ENCODE measurements at regions not wholly inside any gene's neighbourhood (a gene's known extent, or its start where the extent isn't known, plus 50 kb on each side); places are given as distances from the start of the nearest gene placed in this dataset.

- TF ChIP-seq, protein P1, sequence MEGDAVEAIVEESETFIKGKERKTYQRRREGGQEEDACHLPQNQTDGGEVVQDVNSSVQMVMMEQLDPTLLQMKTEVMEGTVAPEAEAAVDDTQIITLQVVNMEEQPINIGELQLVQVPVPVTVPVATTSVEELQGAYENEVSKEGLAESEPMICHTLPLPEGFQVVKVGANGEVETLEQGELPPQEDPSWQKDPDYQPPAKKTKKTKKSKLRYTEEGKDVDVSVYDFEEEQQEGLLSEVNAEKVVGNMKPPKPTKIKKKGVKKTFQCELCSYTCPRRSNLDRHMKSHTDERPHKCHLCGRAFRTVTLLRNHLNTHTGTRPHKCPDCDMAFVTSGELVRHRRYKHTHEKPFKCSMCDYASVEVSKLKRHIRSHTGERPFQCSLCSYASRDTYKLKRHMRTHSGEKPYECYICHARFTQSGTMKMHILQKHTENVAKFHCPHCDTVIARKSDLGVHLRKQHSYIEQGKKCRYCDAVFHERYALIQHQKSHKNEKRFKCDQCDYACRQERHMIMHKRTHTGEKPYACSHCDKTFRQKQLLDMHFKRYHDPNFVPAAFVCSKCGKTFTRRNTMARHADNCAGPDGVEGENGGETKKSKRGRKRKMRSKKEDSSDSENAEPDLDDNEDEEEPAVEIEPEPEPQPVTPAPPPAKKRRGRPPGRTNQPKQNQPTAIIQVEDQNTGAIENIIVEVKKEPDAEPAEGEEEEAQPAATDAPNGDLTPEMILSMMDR (IDR thresholded peaks at IDR 0.05 in 8 of 11, conservative IDR thresholded peaks at IDR 0.05 in 3 of 11), result no peak
- TF ChIP-seq POLR2AphosphoS5 (IDR thresholded peaks at IDR 0.05), result no peak
- TF ChIP-seq POLR2A (IDR thresholded peaks at IDR 0.05), result no peak
- no peak for DNase-seq
- Histone ChIP-seq H3K27ac (no peak overlapping the region), H3K9me3 (peaks cover 0 to 2% (median 0%) of the 10 kb centered on the region in 8 donors), H3K36me3 (no peaks in the 10 kb centered on the region), H3K27me3 (replicated peaks in 1 of 7) (no peaks in the 10 kb centered on the region), H3K4me3 (no peak overlapping the region), H3K4me1 (peaks cover 0 to 24% (median 6%) of the 10 kb centered on the region in 6 donors)
- WGBS, 5 donors, result 55 to 87% (median 68%) methylated on average over 1 of the region's 1 CpG
- intact Hi-C loops (cut with DNase I; ENCODE audit: low total_unique reads), result no loop called here
Measured at GRCh38 chr4:123248085-123248659, 148.4 kb upstream of the SPRY1 start.

GRCh38 chr4:123249821-123250220 is 146.8 kb upstream of the SPRY1 start:
- intact Hi-C loops (cut with DNase I; ENCODE audit: low total_unique reads), result no loop called here
- TF ChIP-seq, protein P1 (IDR thresholded peaks at IDR 0.05 in 8 of 11, conservative IDR thresholded peaks at IDR 0.05 in 3 of 11), result no peak
- TF ChIP-seq POLR2A (IDR thresholded peaks at IDR 0.05), result no peak

DNA sequence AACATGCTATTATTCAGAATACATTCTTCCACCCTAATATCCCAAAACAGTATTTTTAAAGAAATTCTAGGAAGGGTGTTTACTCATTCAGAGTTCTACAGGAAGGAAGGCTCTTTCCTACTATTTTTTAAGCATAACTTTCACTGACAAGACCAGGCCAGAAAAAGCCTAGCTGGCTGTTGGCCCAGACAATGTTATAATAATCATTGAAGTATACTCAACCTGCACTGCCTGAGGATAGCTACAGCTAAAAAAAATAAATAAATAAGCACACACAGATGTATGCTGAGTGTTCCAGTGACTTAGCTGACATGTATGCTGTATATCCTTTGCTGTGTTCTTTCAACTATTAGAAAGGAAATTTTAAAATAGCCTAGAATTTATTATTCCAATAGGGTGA is 145.8 kb upstream of the SPRY1 start:
- H3K36me3 ChIP-seq, result peaks cover 0 to 1% (median 0%) of the 10 kb centered on the region in 6 donors
- H3K4me3 ChIP-seq, result no peak overlapping the region
- peaks cover 0 to 10% (median 4%) of the 10 kb centered on the region in 6 donors for H3K4me1 ChIP-seq
- TF ChIP-seq POLR2A (IDR thresholded peaks at IDR 0.05) (no peak), POLR2AphosphoS5 (IDR thresholded peaks at IDR 0.05) (no peak)
- TF ChIP-seq, protein P1 (IDR thresholded peaks at IDR 0.05 in 8 of 11, conservative IDR thresholded peaks at IDR 0.05 in 3 of 11), result no peak
- DNase-seq, result no peak
- no peaks in the 10 kb centered on the region for H3K9me3 ChIP-seq
- no peaks in the 10 kb centered on the region for H3K27me3 ChIP-seq (replicated peaks in 1 of 7)
- peak overlapping the region in 2 of 8 donors; percentile 20 to 42 for H3K27ac ChIP-seq
- intact Hi-C loops (cut with DNase I; ENCODE audit: low total_unique reads), result no loop called here

More at GRCh38 chr4:123249821-123250220, 146.8 kb upstream of the SPRY1 start:
- WGBS, 5 donors, result 70 to 82% (median 75%) methylated on average over 1 of the region's 1 CpG
- Histone ChIP-seq H3K36me3 (no peaks in the 10 kb centered on the region), H3K9me3 (no peaks in the 10 kb centered on the region), H3K27ac (peak overlapping the region in 1 of 8 donors; percentile 20), H3K4me3 (no peak overlapping the region), H3K4me1 (peaks cover 0 to 13% (median 4%) of the 10 kb centered on the region in 6 donors), H3K27me3 (replicated peaks in 1 of 7) (no peaks in the 10 kb centered on the region)
- DNase-seq, result no peak

DNA sequence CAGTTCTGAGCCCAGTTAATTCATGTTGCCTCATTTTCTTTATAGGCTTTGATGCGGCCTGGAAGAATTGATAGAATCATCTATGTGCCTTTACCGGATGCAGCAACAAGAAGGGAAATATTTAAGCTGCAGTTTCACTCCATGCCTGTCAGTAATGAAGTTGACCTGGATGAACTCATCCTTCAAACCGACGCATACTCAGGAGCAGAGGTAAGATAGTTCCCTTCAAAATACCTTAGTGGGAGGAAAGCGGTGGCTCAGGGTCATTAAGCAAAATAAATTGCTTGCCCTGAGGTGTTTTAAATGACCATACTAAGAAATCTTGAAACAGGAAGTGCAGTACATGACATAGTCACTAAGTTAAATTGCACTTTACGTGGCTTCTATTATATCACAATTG is 140.6 kb upstream of the SPRY1 start:
- DNase-seq, result no peak
- TF ChIP-seq, protein P1 (IDR thresholded peaks at IDR 0.05 in 8 of 11, conservative IDR thresholded peaks at IDR 0.05 in 3 of 11), result no peak
- TF ChIP-seq POLR2AphosphoS5 (IDR thresholded peaks at IDR 0.05) (no peak), POLR2A (IDR thresholded peaks at IDR 0.05) (no peak)
- 85 to 92% (median 89%) methylated on average over 6 of the region's 6 CpGs for WGBS, 5 donors
- H3K27me3 ChIP-seq (replicated peaks in 1 of 7), result no peaks in the 10 kb centered on the region
- H3K4me3 ChIP-seq, result no peak overlapping the region
- intact Hi-C loops (cut with DNase I; ENCODE audit: low total_unique reads), result no loop called here
- no peak overlapping the region for H3K27ac ChIP-seq
- H3K36me3 ChIP-seq, result peaks cover 0 to 14% (median 0%) of the 10 kb centered on the region in 6 donors
- peaks cover 0 to 26% (median 2%) of the 10 kb centered on the region in 6 donors for H3K4me1 ChIP-seq
- H3K9me3 ChIP-seq, result no peaks in the 10 kb centered on the region

Measured in spleen (tissue), 11 donors.